Transverse colon (tissue), 4 donors: ENCODE measurements at regions not wholly inside any gene's neighbourhood (a gene's known extent, or its start where the extent isn't known, plus 50 kb on each side); places are given as distances from the start of the nearest gene placed in this dataset.
A peak's percentile ranks its signal among the peaks of the same experiment; 100 is the strongest.
"Not testable (repeated sequence)": the region's sequence is repeated elsewhere in the genome, so short reads cannot be mapped to it uniquely, and the experiment has no call there.

Source experiments
- DNase-seq: peaks from one replicate; pipeline ENCODE4 v3.0.0-alpha.2; 2019
- H3K27ac ChIP-seq, 4 donors: fragments of 200-600 bp; sonication (generic); 2 replicates each; pipeline ENCODE4 v1.5.1; 2016 to 2018; ENCODE audit warnings: inconsistent platforms in 4 of 4
- H3K27me3 ChIP-seq: fragments of 200-600 bp; sonication (generic); 2 replicates; pipeline ENCODE4 v1.5.1; 2017; ENCODE audit warnings: inconsistent platforms
- H3K36me3 ChIP-seq, 4 donors: fragments of 200-600 bp; sonication (generic); 2 replicates each; pipeline ENCODE4 v1.5.1; 2017 to 2019; ENCODE audit warnings: inconsistent platforms in 4 of 4
- H3K4me1 ChIP-seq, 4 donors: fragments of 200-600 bp; sonication (generic); 2 replicates each; pipeline ENCODE4 v1.5.1; 2017 to 2020; ENCODE audit warnings: inconsistent platforms in 4 of 4
- H3K4me3 ChIP-seq, 4 donors: fragments of 200-600 bp; sonication (generic); 1 replicate in 1 of 4; 2 replicates in 3 of 4; pipeline versions ENCODE4 v1.5.1 to v1.6.1; 2017 to 2019; ENCODE audit warnings: inconsistent platforms in 4 of 4
- H3K9me3 ChIP-seq, 2 donors: fragments of 200-600 bp; sonication (generic); 2 replicates each; pipeline ENCODE4 v1.5.1; 2017 to 2019; ENCODE audit warnings: inconsistent platforms in 2 of 2
- CTCF ChIP-seq, 5 experiments: fragments of 200-600 bp in 3 of 5; fragments of 450-650 bp in 2 of 5; sonication (generic) in 3 of 5; IDR thresholded peaks; 1 replicate in 2 of 5; 2 replicates in 3 of 5; pipeline ENCODE4 v1.5.1; 2016 to 2017; ENCODE audit warnings: antibody characterized with exemption in 5 of 5, inconsistent platforms in 3 of 5, mild to moderate bottlenecking in 2 of 5, moderate library complexity in 1 of 5
- EP300 ChIP-seq: sonication (generic); formaldehyde crosslinking; IDR thresholded peaks from one replicate; pipeline ENCODE4 v1.6.1; 2017; ENCODE audit warnings: antibody characterized with exemption, low read depth
- POLR2A ChIP-seq: fragments of 450-650 bp; IDR thresholded peaks from one replicate; pipeline ENCODE4 v1.6.1; 2016; ENCODE audit warnings: antibody characterized with exemption, mild to moderate bottlenecking, moderate library complexity
- POLR2AphosphoS5 ChIP-seq, 3 donors: sonication (generic); formaldehyde crosslinking; IDR thresholded peaks; one replicate each; pipeline ENCODE4 v1.6.1; 2016; ENCODE audit warnings: antibody characterized with exemption in 3 of 3
- WGBS, 2 donors: methylation state at CpG; one replicate each; pipeline ENCODE4 v1.1.5; 2018; ENCODE audit warnings: low coverage in 1 of 2; 5-methylcytosine and 5-hydroxymethylcytosine counted together
- in situ Hi-C, 4 donors: fragments of 200-750 bp; cut with MboI; loops; one replicate each; pipeline versions ENCODE4 v1.15.0 to v1.15.1; 2017; ENCODE audit warnings: low sequenced_read_pairs in 3 of 4, low pct_ligation_motif_present in 1 of 4, low pct_unique_long_range_greater_than_20kb in 1 of 4
- intact Hi-C: fragments of 100-400 bp; cut with DNase I; formaldehyde crosslinking; loops from one replicate; pipeline ENCODE4 v1.15.1; 2023; ENCODE audit warnings: low total_unique reads

- Histone ChIP-seq H3K4me1 (no peaks in the 10 kb centered on the region), H3K36me3 (no peaks in the 10 kb centered on the region), H3K27ac (no peak overlapping the region), H3K4me3 (no peak overlapping the region), H3K9me3 (no peaks in the 10 kb centered on the region), H3K27me3 (no peaks in the 10 kb centered on the region)
- no peak for TF ChIP-seq POLR2A
- TF ChIP-seq EP300: no peak
- no peak for TF ChIP-seq CTCF (IDR thresholded peaks at IDR 0.05)
- no peak for TF ChIP-seq POLR2AphosphoS5 (IDR thresholded peaks at IDR 0.05)
- intact Hi-C loops (no loop called here), in situ Hi-C loops (no loop called here)
- DNase-seq: no peak
- WGBS, 2 donors: 57 to 73% methylated on average over 2 to 3 of the region's 3 CpGs
These were observed 62.4 kb upstream of the GJB6 start for GRCh38 chr13:20294497-20294896.

- H3K4me3 ChIP-seq, H3K9me3 ChIP-seq, in situ Hi-C loops, H3K36me3 ChIP-seq, H3K4me1 ChIP-seq, DNase-seq, H3K27me3 ChIP-seq, H3K27ac ChIP-seq, intact Hi-C loops: not testable (repeated sequence)
- 97% methylated on average over 28 of the region's 30 CpGs; no CpG with 5 or more reads in 1 of the 2 donors for whole genome bisulfite sequencing, 2 donors
These were observed 60.2 kb upstream of the GJB6 start for GRCh38 chr13:20292301-20292700.

DNA sequence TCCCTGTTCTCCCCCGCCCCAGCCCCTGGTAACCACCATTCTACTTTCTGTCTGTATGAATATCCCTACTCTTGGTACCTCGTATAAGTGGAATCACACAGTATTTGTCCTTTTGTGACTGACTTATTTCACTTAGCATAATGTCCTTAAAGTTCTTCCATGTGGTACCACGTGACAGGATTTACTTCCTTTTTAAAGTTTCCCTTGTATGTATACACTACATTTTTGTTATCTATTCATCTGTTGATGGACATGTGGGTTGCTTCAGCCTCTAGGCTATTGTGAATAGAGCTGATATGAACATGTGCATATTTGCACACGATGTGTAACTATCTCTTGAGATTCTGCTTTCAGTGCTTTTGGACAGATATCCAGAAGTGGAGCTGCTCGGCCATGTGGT, 59.6 kb upstream of the GJB6 start:
- in situ Hi-C loops: no loop called here
- intact Hi-C loops: no loop called here

DNA sequence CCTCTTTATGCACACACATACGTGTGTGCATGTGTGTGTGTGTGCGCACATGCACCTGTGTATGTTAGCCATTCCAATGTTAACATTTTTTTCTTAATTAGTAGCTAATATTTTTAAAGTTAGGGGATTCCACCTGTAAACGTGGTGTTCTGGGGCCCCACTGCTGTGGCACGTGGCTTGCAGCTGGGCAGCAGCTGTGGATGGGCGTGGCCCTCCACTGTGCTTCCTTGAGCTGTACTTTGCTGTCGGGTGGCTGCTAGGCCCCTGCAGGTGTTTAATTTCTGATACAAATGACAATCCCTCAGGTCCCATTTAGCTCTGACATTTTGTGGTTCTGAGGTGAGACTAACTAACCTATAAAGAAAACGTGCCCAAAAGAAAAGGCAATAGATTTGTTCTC, 58.9 kb upstream of the GJB6 start:
- no peaks in the 10 kb centered on the region for H3K27me3 ChIP-seq
- H3K4me3 ChIP-seq: no peak overlapping the region
- no peak overlapping the region for H3K27ac ChIP-seq
- TF ChIP-seq CTCF (IDR thresholded peaks at IDR 0.05): no peak
- TF ChIP-seq POLR2AphosphoS5 (IDR thresholded peaks at IDR 0.05): no peak
- no peak for TF ChIP-seq EP300
- no peak for TF ChIP-seq POLR2A
- 54 to 88% methylated on average over 2 to 7 of the region's 7 CpGs for WGBS, 2 donors
- in situ Hi-C loops: no loop called here
- H3K4me1 ChIP-seq: no peaks in the 10 kb centered on the region
- intact Hi-C loops: no loop called here
- peak; percentile 39 for DNase-seq
- peaks cover 2 to 4% of the 10 kb centered on the region in 2 donors for H3K9me3 ChIP-seq
- H3K36me3 ChIP-seq: no peaks in the 10 kb centered on the region

More for the DNA sequence above, 59.6 kb upstream of the GJB6 start:
- WGBS, 2 donors: 66 to 89% methylated on average over 5 of the region's 5 CpGs
- no peak overlapping the region for H3K4me3 ChIP-seq
- H3K9me3 ChIP-seq: no peaks in the 10 kb centered on the region
- TF ChIP-seq POLR2AphosphoS5 (IDR thresholded peaks at IDR 0.05) (no peak), POLR2A (no peak), CTCF (IDR thresholded peaks at IDR 0.05) (no peak), EP300 (no peak)
- no peaks in the 10 kb centered on the region for H3K36me3 ChIP-seq
- H3K27ac ChIP-seq: no peak overlapping the region
- no peaks in the 10 kb centered on the region for H3K27me3 ChIP-seq
- no peaks in the 10 kb centered on the region for H3K4me1 ChIP-seq
- DNase-seq: no peak

- TF ChIP-seq CTCF (IDR thresholded peaks at IDR 0.05) (no peak), EP300 (no peak), POLR2A (no peak)
- Histone ChIP-seq H3K4me1 (no peaks in the 10 kb centered on the region), H3K9me3 (peaks cover 20 to 21% of the 10 kb centered on the region in 2 donors), H3K36me3 (no peaks in the 10 kb centered on the region), H3K27me3 (no peaks in the 10 kb centered on the region), H3K4me3 (no peak overlapping the region), H3K27ac (no peak overlapping the region)
- no peak for DNase-seq
- 59% methylated on average over 1 of the region's 1 CpG; no CpG with 5 or more reads in 1 of the 2 donors for WGBS, 2 donors
- intact Hi-C loops (no loop called here), in situ Hi-C loops (no loop called here)
These were observed 56.4 kb upstream of the GJB6 start for GRCh38 chr13:20288561-20288960.
